Esophagus muscularis mucosa (tissue), 4 donors: ENCODE measurements at regions not wholly inside any gene's neighbourhood (a gene's known extent, or its start where the extent isn't known, plus 50 kb on each side); places are given as distances from the start of the nearest gene placed in this dataset.

Experiments used
- DNase-seq: peaks from one replicate; pipeline ENCODE4 v3.0.0-alpha.2; 2017; ENCODE audit errors: extremely low spot score
- H3K27ac ChIP-seq, 4 donors: fragments of 200-600 bp; sonication (generic); replicated peaks in 1 of 4; 1 replicate in 3 of 4; 2 replicates in 1 of 4; pipeline ENCODE4 v1.5.1; 2016 to 2019; ENCODE audit warnings: mild to moderate bottlenecking in 1 of 4
- H3K27me3 ChIP-seq, 4 donors: fragments of 200-600 bp; sonication (generic); one replicate each; pipeline versions ENCODE4 v1.5.1 to v1.6.0; 2016 to 2019
- H3K36me3 ChIP-seq, 4 donors: fragments of 200-600 bp; sonication (generic); one replicate each; pipeline ENCODE4 v1.5.1; 2016 to 2019
- H3K4me1 ChIP-seq, 4 donors: fragments of 200-600 bp; sonication (generic); one replicate each; pipeline ENCODE4 v1.5.1; 2016 to 2019
- H3K4me3 ChIP-seq, 4 donors: fragments of 200-600 bp; sonication (generic); 1 replicate in 2 of 4; 2 replicates in 2 of 4; pipeline ENCODE4 v1.5.1; 2016 to 2019; ENCODE audit warnings: mild to moderate bottlenecking in 4 of 4, moderate library complexity in 1 of 4
- H3K9me3 ChIP-seq, 4 donors: fragments of 200-600 bp; sonication (generic); 1 replicate in 3 of 4; 2 replicates in 1 of 4; pipeline ENCODE4 v1.5.1; 2016 to 2019
- EP300 ChIP-seq: sonication (generic); formaldehyde crosslinking; IDR thresholded peaks from one replicate; pipeline ENCODE4 v1.6.1; 2017; ENCODE audit warnings: antibody characterized with exemption
- POLR2A ChIP-seq: fragments of 450-650 bp; IDR thresholded peaks from one replicate; pipeline ENCODE4 v1.6.1; 2017; ENCODE audit warnings: antibody characterized with exemption, moderate library complexity, mild to moderate bottlenecking, low read depth
- POLR2AphosphoS5 ChIP-seq, 2 donors: sonication (generic); formaldehyde crosslinking; IDR thresholded peaks; one replicate each; pipeline ENCODE4 v1.6.1; 2017; ENCODE audit warnings: antibody characterized with exemption in 2 of 2
- WGBS: methylation state at CpG from one replicate; pipeline ENCODE4 v1.1.5; 2018; 5-methylcytosine and 5-hydroxymethylcytosine counted together
- intact Hi-C: fragments of 100-400 bp; cut with DNase I; formaldehyde crosslinking; loops from one replicate; pipeline ENCODE4 v1.15.1; 2023
- TF ChIP-seq, protein P1 (sequence below), 3 experiments: fragments of 200-600 bp in 2 of 3; fragments of 450-650 bp in 1 of 3; sonication (generic) in 2 of 3; IDR thresholded peaks; one replicate each; pipeline ENCODE4 v1.5.1; 2017 to 2019; ENCODE audit warnings: antibody characterized with exemption in 3 of 3, mild to moderate bottlenecking in 2 of 3, moderate library complexity in 1 of 3

DNA sequence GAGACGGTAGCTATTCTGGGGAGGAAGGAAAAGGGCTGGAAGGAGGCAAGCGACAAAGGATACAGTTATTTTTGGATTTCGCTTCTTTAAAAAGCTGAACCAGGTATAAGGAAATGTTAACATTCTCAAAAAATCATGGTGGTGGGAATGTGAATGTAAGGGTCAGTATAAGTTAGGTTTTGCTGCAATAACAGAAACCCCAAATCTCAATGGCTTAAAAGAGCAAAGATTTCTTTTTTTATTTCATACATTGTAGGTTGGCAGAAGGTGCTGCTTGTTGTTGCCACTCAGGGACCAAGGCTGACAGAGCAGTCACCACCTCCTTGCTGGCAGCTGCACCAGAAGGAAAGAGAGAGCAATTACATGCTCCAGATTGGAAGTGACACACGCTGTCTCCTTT is 176.3 kb upstream of the LPP start:
- H3K4me3 ChIP-seq = no peak overlapping the region
- WGBS = 94% methylated on average over 4 of the region's 4 CpGs
- no peaks in the 10 kb centered on the region for H3K4me1 ChIP-seq
- no peaks in the 10 kb centered on the region for H3K36me3 ChIP-seq
- peaks cover 0 to 7% (median 3%) of the 10 kb centered on the region in 4 donors for H3K9me3 ChIP-seq
- intact Hi-C loops = loop anchor here (5.0 kb wide), 1 partner anchor 60 kb away; no protein-coding TSS in a partner anchor
- TF ChIP-seq, protein P1, sequence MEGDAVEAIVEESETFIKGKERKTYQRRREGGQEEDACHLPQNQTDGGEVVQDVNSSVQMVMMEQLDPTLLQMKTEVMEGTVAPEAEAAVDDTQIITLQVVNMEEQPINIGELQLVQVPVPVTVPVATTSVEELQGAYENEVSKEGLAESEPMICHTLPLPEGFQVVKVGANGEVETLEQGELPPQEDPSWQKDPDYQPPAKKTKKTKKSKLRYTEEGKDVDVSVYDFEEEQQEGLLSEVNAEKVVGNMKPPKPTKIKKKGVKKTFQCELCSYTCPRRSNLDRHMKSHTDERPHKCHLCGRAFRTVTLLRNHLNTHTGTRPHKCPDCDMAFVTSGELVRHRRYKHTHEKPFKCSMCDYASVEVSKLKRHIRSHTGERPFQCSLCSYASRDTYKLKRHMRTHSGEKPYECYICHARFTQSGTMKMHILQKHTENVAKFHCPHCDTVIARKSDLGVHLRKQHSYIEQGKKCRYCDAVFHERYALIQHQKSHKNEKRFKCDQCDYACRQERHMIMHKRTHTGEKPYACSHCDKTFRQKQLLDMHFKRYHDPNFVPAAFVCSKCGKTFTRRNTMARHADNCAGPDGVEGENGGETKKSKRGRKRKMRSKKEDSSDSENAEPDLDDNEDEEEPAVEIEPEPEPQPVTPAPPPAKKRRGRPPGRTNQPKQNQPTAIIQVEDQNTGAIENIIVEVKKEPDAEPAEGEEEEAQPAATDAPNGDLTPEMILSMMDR (IDR thresholded peaks at IDR 0.05) = no peak
- TF ChIP-seq POLR2AphosphoS5 (IDR thresholded peaks at IDR 0.05) (no peak), POLR2A (no peak), EP300 (no peak)
- no peak for DNase-seq
- no peak overlapping the region for H3K27ac ChIP-seq
- no peaks in the 10 kb centered on the region for H3K27me3 ChIP-seq

DNA sequence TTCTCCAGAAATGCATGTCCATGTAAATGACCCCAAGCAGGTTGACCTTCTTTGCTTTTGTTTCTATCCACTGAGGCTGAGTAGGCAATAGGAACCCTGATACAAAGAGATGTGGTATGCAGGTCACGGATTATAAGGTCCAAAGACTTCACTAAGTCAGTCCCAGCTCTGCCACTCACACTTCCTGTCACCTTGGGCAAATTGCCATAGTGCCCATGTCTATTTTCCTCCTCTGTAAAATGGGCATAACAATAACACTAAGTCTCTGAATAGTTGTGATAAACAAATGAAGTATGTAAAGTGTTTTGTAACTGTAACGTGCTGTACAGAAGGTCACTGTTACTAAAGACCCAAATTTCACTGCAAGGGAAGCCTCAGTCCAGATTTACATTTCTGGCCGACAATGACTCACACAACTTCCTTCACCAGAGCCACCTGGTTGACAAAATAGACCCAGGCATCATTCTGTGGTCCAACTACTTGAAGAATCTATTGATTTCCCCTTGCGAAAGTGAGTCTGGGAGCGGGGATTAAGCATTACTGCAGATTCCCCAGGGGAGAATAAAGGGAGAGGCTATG is 175.4 kb upstream of the LPP start:
- H3K4me3 ChIP-seq = no peak overlapping the region
- peaks cover 0 to 7% (median 3%) of the 10 kb centered on the region in 4 donors for H3K9me3 ChIP-seq
- intact Hi-C loops = loop anchor here (5.0 kb wide), 1 partner anchor 61 kb away; no protein-coding TSS in a partner anchor
- TF ChIP-seq POLR2A = no peak
- TF ChIP-seq, protein P1 (IDR thresholded peaks at IDR 0.05) = no peak
- no peak for TF ChIP-seq POLR2AphosphoS5 (IDR thresholded peaks at IDR 0.05)
- no peak for TF ChIP-seq EP300
- H3K36me3 ChIP-seq = no peaks in the 10 kb centered on the region
- WGBS = 74% methylated on average over 5 of the region's 5 CpGs
- no peaks in the 10 kb centered on the region for H3K27me3 ChIP-seq
- H3K4me1 ChIP-seq = peaks cover 0 to 6% (median 0%) of the 10 kb centered on the region in 4 donors
- no peak for DNase-seq
- no peak overlapping the region for H3K27ac ChIP-seq

DNA sequence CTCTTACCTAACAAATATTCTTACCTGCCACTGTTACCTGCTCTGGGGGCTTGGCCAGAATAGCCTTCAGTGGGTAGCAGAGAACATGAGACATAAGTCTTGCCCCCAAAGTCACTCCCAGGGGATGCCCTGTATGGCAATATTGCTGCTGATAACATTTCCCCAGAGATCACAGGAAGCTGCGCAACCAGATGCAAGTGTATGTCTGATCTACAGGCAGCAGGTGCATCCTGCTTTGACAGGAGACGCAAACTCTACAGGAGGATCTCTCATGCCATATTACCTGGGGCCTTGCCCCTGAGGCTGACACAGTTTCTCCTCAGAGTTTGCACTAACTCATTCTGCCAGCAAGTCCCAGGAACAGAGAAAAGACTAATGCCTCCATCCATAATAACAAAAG is 174.4 kb upstream of the LPP start:
- intact Hi-C loops = loop anchor here (5.0 kb wide), 1 partner anchor 62 kb away; no protein-coding TSS in a partner anchor
- Histone ChIP-seq H3K27me3 (no peaks in the 10 kb centered on the region), H3K9me3 (peaks cover 0 to 7% (median 3%) of the 10 kb centered on the region in 4 donors), H3K27ac (no peak overlapping the region), H3K36me3 (no peaks in the 10 kb centered on the region), H3K4me1 (peaks cover 0 to 6% (median 0%) of the 10 kb centered on the region in 4 donors), H3K4me3 (no peak overlapping the region)
- no peak for TF ChIP-seq POLR2AphosphoS5 (IDR thresholded peaks at IDR 0.05)
- TF ChIP-seq EP300 = no peak
- TF ChIP-seq, protein P1 (IDR thresholded peaks at IDR 0.05) = no peak
- no peak for TF ChIP-seq POLR2A
- WGBS = 71% methylated on average over 2 of the region's 2 CpGs
- DNase-seq = no peak

DNA sequence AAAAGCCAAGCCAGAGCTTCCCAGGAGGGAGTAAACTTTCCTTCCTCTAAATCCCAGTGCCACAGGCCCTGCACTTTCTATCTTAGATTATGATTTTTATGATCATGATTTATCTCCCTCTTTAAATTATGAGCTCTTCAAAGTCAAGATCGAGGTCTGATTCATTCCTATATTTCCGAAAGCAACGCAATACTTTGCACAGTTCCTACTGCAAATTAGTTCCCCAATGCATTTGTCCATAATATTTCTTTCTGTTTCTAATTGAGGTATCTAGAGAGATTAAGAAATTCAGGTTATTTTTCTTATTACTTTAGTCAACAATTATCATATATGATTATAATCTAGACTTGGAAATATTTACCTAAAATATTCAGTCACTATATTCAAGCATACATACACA is 173.1 kb upstream of the LPP start:
- Histone ChIP-seq H3K4me1 (peaks cover 0 to 6% (median 0%) of the 10 kb centered on the region in 4 donors), H3K27me3 (no peaks in the 10 kb centered on the region), H3K9me3 (peaks cover 0 to 7% (median 3%) of the 10 kb centered on the region in 4 donors), H3K4me3 (no peak overlapping the region), H3K36me3 (no peaks in the 10 kb centered on the region), H3K27ac (no peak overlapping the region)
- intact Hi-C loops = no loop called here
- TF ChIP-seq POLR2AphosphoS5 (IDR thresholded peaks at IDR 0.05) (no peak), EP300 (no peak), POLR2A (no peak)
- TF ChIP-seq, protein P1 (IDR thresholded peaks at IDR 0.05) = no peak
- DNase-seq = no peak
- 79% methylated on average over 3 of the region's 3 CpGs for WGBS
